H9 (cell line): ENCODE measurements at regions not wholly inside any gene's neighbourhood (a gene's known extent, or its start where the extent isn't known, plus 50 kb on each side); places are given as distances from the start of the nearest gene placed in this dataset.

Source experiments
- DNase-seq: peaks from one replicate; pipeline ENCODE4 v3.0.0-alpha.2; 2017
- H2AFZ ChIP-seq: one replicate; pipeline ENCODE4 v1.6.1; 2013; ENCODE audit warnings: mild to moderate bottlenecking, low read length, control low read depth, moderate library complexity
- H2AK5ac ChIP-seq: 2 replicates; pipeline ENCODE4 v1.6.1; 2013; ENCODE audit warnings: low read length, control low read depth, mixed read lengths; ENCODE audit not compliant: insufficient read length
- H2BK120ac ChIP-seq: one replicate; pipeline ENCODE4 v1.6.1; 2013; ENCODE audit warnings: low read depth, mild to moderate bottlenecking, low read length, control low read depth, inconsistent platforms; ENCODE audit not compliant: poor library complexity, severe bottlenecking
- H2BK12ac ChIP-seq: 2 replicates; pipeline ENCODE4 v1.6.1; 2013; ENCODE audit warnings: low read length, control low read depth, mixed read lengths, low read depth; ENCODE audit not compliant: insufficient read length
- H2BK15ac ChIP-seq: 2 replicates; pipeline ENCODE4 v1.6.1; 2013; ENCODE audit warnings: low read depth, low read length, control low read depth
- H2BK20ac ChIP-seq: one replicate; pipeline ENCODE4 v1.6.1; 2013; ENCODE audit warnings: low read depth, mild to moderate bottlenecking, low read length, control low read depth, inconsistent platforms; ENCODE audit not compliant: poor library complexity, severe bottlenecking
- H2BK5ac ChIP-seq: 2 replicates; pipeline ENCODE4 v1.6.1; 2013; ENCODE audit warnings: low read length, control low read depth, mixed read lengths; ENCODE audit not compliant: insufficient read length
- H3K14ac ChIP-seq: 2 replicates; pipeline ENCODE4 v1.6.1; 2013; ENCODE audit warnings: low read length, control low read depth; ENCODE audit not compliant: insufficient read depth
- H3K18ac ChIP-seq: 2 replicates; pipeline ENCODE4 v1.6.1; 2013; ENCODE audit warnings: low read depth, mild to moderate bottlenecking, mixed read lengths, low read length, control low read depth; ENCODE audit not compliant: insufficient read length
- H3K23ac ChIP-seq: 2 replicates; pipeline ENCODE4 v1.6.1; 2013; ENCODE audit warnings: low read length, control low read depth, mixed read lengths, low read depth; ENCODE audit not compliant: insufficient read length
- H3K23me2 ChIP-seq: 2 replicates; pipeline ENCODE4 v1.6.1; 2013; ENCODE audit warnings: low read depth, mild to moderate bottlenecking, mixed read lengths, low read length, control low read depth; ENCODE audit not compliant: insufficient read length, poor library complexity, severe bottlenecking
- H3K27ac ChIP-seq: 2 replicates; pipeline ENCODE4 v1.5.1; 2013; ENCODE audit warnings: low read length, control low read depth, mixed read lengths, low read depth; ENCODE audit not compliant: insufficient read length
- H3K27me3 ChIP-seq: 2 replicates; pipeline ENCODE4 v1.6.1; 2013; ENCODE audit warnings: low read length, control low read depth, inconsistent platforms; ENCODE audit not compliant: insufficient read depth
- H3K4ac ChIP-seq: 2 replicates; pipeline ENCODE4 v1.6.1; 2013; ENCODE audit warnings: low read depth, mild to moderate bottlenecking, control low read depth, inconsistent platforms, low read length, moderate library complexity
- H3K4me1 ChIP-seq: 2 replicates; pipeline ENCODE4 v1.6.1; 2013; ENCODE audit warnings: low read length, control low read depth, inconsistent platforms; ENCODE audit not compliant: insufficient read depth
- H3K4me2 ChIP-seq: 2 replicates; pipeline ENCODE4 v1.6.1; 2013; ENCODE audit warnings: low read length, control low read depth, mixed read lengths; ENCODE audit not compliant: insufficient read length, insufficient read depth
- H3K56ac ChIP-seq: 2 replicates; pipeline ENCODE4 v1.6.1; 2013; ENCODE audit warnings: low read depth, mild to moderate bottlenecking, mixed read lengths, low read length, control low read depth; ENCODE audit not compliant: insufficient read length
- H3K79me1 ChIP-seq: 2 replicates; pipeline ENCODE4 v1.6.1; 2013; ENCODE audit warnings: low read depth, mild to moderate bottlenecking, moderate library complexity, low read length, control low read depth, inconsistent platforms; ENCODE audit not compliant: insufficient read depth, poor library complexity, severe bottlenecking
- H3K79me2 ChIP-seq: 2 replicates; pipeline ENCODE4 v1.6.1; 2013; ENCODE audit warnings: low read length, control low read depth, inconsistent platforms; ENCODE audit not compliant: insufficient read depth
- H3K9ac ChIP-seq: 2 replicates; pipeline ENCODE4 v1.6.1; 2013; ENCODE audit warnings: low read length, control low read depth, mixed read lengths; ENCODE audit not compliant: insufficient read length; ENCODE audit errors: extremely low read depth
- H3K9me3 ChIP-seq: one replicate; pipeline ENCODE4 v1.6.1; 2013; ENCODE audit warnings: low read depth, low read length, inconsistent platforms; ENCODE audit not compliant: control insufficient read depth
- H3T11ph ChIP-seq: one replicate; pipeline ENCODE4 v1.6.1; 2013; ENCODE audit warnings: mild to moderate bottlenecking, low read length, control low read depth, inconsistent platforms
- H4K20me1 ChIP-seq: one replicate; pipeline ENCODE4 v1.6.1; 2013; ENCODE audit not compliant: control insufficient read depth, insufficient read length, insufficient read depth
- H4K5ac ChIP-seq: 2 replicates; pipeline ENCODE4 v1.6.1; 2013; ENCODE audit warnings: low read depth, mild to moderate bottlenecking, mixed read lengths, low read length, control low read depth; ENCODE audit not compliant: insufficient read length
- H4K8ac ChIP-seq: replicated peaks from 2 replicates; pipeline ENCODE4 v1.6.1; 2013; ENCODE audit warnings: low read length, control low read depth, mixed read lengths, low read depth; ENCODE audit not compliant: insufficient read length
- H4K91ac ChIP-seq: 2 replicates; pipeline ENCODE4 v1.6.1; 2013; ENCODE audit warnings: low read depth, mild to moderate bottlenecking, moderate library complexity, mixed read lengths, low read length, control low read depth; ENCODE audit not compliant: insufficient read length
- H3K27ac Mint-ChIP-seq, 3 experiments: 2 replicates in 2 of 3; 3 replicates in 1 of 3; pipeline ENCODE4 v1.8.0; 2020 to 2021; ENCODE audit warnings: mixed read lengths in 3 of 3, mild to moderate bottlenecking in 1 of 3, moderate library complexity in 1 of 3
- H3K27me3 Mint-ChIP-seq: 2 replicates; pipeline ENCODE4 v1.8.0; 2021; ENCODE audit warnings: low read depth, mild to moderate bottlenecking, moderate library complexity, mixed read lengths
- H3K36me3 Mint-ChIP-seq, 3 experiments: 2 replicates in 2 of 3; 3 replicates in 1 of 3; pipeline ENCODE4 v1.8.0; 2020 to 2021; ENCODE audit warnings: low read depth in 3 of 3, mixed read lengths in 3 of 3; ENCODE audit not compliant: insufficient read depth in 1 of 3
- H3K4me1 Mint-ChIP-seq, 2 experiments: 2 replicates each; pipeline ENCODE4 v1.8.0; 2020; ENCODE audit warnings: mixed read lengths in 2 of 2
- H3K4me3 Mint-ChIP-seq, 2 experiments: 2 replicates in 1 of 2; 3 replicates in 1 of 2; pipeline ENCODE4 v1.8.0; 2020 to 2021; ENCODE audit warnings: mild to moderate bottlenecking in 2 of 2, mixed read lengths in 2 of 2, moderate library complexity in 1 of 2
- H3K9me3 Mint-ChIP-seq, 2 experiments: 2 replicates in 1 of 2; 3 replicates in 1 of 2; pipeline ENCODE4 v1.8.0; 2020; ENCODE audit warnings: mild to moderate bottlenecking in 2 of 2, mixed read lengths in 2 of 2, moderate library complexity in 1 of 2
- WGBS: extraction: QIAGEN DNeasy Blood & Tissue Kit; methylation state at CpG from one replicate; pipeline ENCODE4 v1.1.7; 2013; ENCODE audit warnings: missing lambda C conversion rate, low lambda C conversion rate, mixed read lengths; ENCODE audit not compliant: insufficient read length; ENCODE audit errors: extremely low coverage; 5-methylcytosine and 5-hydroxymethylcytosine counted together
- TF ChIP-seq, protein P1 (sequence below): fragments of 200-600 bp; sonication (generic); conservative IDR thresholded peaks from 3 replicates; pipeline ENCODE4 v1.8.0; 2021; ENCODE audit warnings: antibody characterized with exemption, mild to moderate bottlenecking

DNA sequence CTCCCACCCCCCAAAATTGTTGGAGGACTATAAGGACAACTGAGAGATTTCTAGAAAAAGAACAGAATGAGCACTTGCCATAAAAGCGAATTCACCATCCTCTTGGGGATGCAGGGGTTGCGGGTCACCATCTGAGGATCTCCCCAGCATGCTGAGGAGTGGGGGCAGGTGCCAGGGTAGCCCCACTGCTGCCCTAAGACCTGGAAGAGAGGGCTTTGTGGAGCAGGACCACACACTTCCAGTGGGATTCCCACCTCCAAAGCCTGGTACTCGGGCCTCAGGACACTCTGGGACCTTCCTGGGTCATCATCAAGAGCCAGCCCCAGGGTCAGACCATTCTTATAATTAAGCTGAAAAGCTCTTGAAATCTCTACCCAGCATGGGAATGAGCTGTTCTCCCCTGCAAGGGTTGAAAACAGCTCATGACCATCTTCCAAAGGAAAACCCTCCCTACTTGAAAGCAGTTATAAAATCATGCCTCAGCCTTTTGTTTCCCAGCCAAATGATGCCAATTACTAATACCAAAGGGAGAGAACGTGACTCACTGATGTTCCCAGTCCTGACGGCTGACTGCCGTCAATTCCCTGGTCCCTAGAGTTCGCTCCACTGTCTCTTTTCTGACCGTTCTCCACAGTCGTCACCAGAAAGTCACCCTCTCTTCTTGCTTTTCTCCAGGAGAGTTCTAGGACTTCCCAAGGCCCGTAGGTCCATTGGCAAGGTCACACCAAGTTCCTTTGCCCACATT, 76.8 kb upstream of the CREB3L1 start:
- Histone ChIP-seq H3K23ac (no peak overlapping the region), H3K79me1 (no peaks in the 10 kb centered on the region), H4K8ac (no peak overlapping the region), H3T11ph (no peak overlapping the region), H3K14ac (no peak overlapping the region), H3K4me1 (no peaks in the 10 kb centered on the region; the same call in 1 of the 2 replicates), H3K27ac (no peak overlapping the region), H3K9ac (no peak overlapping the region), H3K56ac (no peak overlapping the region), H4K91ac (no peak overlapping the region), H2BK120ac (no peak overlapping the region), H3K4me2 (no peak overlapping the region), H3K4ac (no peak overlapping the region), H3K23me2 (no peaks in the 10 kb centered on the region), H2BK5ac (no peak overlapping the region), H2AK5ac (no peak overlapping the region), H3K27me3 (no peaks in the 10 kb centered on the region), H3K9me3 (no peaks in the 10 kb centered on the region), H2BK12ac (no peak overlapping the region), H2BK15ac (no peak overlapping the region), H3K79me2 (no peaks in the 10 kb centered on the region), H2AFZ (no peak overlapping the region), H4K5ac (no peak overlapping the region), H3K18ac (no peak overlapping the region), H2BK20ac (no peak overlapping the region), H4K20me1 (no peaks in the 10 kb centered on the region)
- WGBS: no CpG with 5 or more reads among the region's 10 CpGs
- H3K27me3 Mint-ChIP-seq: peaks cover 8% of the 10 kb centered on the region
- H3K4me3 Mint-ChIP-seq: no peak overlapping the region
- peak overlapping the region in 1 of 3 experiments; percentile 9; a peak in 1 of 7 replicates for H3K27ac Mint-ChIP-seq
- no peaks in the 10 kb centered on the region for H3K9me3 Mint-ChIP-seq
- no peaks in the 10 kb centered on the region; a peak in 1 of 7 replicates for H3K36me3 Mint-ChIP-seq
- TF ChIP-seq, protein P1, sequence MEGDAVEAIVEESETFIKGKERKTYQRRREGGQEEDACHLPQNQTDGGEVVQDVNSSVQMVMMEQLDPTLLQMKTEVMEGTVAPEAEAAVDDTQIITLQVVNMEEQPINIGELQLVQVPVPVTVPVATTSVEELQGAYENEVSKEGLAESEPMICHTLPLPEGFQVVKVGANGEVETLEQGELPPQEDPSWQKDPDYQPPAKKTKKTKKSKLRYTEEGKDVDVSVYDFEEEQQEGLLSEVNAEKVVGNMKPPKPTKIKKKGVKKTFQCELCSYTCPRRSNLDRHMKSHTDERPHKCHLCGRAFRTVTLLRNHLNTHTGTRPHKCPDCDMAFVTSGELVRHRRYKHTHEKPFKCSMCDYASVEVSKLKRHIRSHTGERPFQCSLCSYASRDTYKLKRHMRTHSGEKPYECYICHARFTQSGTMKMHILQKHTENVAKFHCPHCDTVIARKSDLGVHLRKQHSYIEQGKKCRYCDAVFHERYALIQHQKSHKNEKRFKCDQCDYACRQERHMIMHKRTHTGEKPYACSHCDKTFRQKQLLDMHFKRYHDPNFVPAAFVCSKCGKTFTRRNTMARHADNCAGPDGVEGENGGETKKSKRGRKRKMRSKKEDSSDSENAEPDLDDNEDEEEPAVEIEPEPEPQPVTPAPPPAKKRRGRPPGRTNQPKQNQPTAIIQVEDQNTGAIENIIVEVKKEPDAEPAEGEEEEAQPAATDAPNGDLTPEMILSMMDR: no peak
- H3K4me1 Mint-ChIP-seq: peaks cover 21 to 23% of the 10 kb centered on the region in 2 experiments
- no peak for DNase-seq
